Thoracic aorta (tissue), 2 donors: ENCODE measurements at regions not wholly inside any gene's neighbourhood (a gene's known extent, or its start where the extent isn't known, plus 50 kb on each side); places are given as distances from the start of the nearest gene placed in this dataset.

ENCODE experiments used
- ATAC-seq: fragments of 150-250 bp; one replicate; pipeline ENCODE4 v1.8.0; 2017; ENCODE audit warnings: low read depth; ENCODE audit not compliant: insufficient number of reproducible peaks, low FRiP score
- DNase-seq: peaks from one replicate; pipeline ENCODE4 v3.0.0-alpha.2; 2020; ENCODE audit warnings: low spot score
- H3K27ac ChIP-seq, 2 donors: fragments of 200-600 bp; sonication (generic); 1 replicate in 1 of 2; 2 replicates in 1 of 2; pipeline ENCODE4 v1.5.1; 2016; ENCODE audit warnings: mild to moderate bottlenecking in 2 of 2, moderate library complexity in 2 of 2
- H3K27me3 ChIP-seq: fragments of 200-600 bp; sonication (generic); replicated peaks from 2 replicates; pipeline ENCODE4 v1.6.0; 2016; ENCODE audit warnings: mild to moderate bottlenecking; ENCODE audit not compliant: insufficient read depth
- H3K36me3 ChIP-seq: fragments of 200-600 bp; sonication (generic); one replicate; pipeline ENCODE4 v1.5.1; 2016
- H3K4me1 ChIP-seq, 2 donors: fragments of 200-600 bp; sonication (generic); 1 replicate in 1 of 2; 2 replicates in 1 of 2; pipeline versions ENCODE4 v1.5.1 to v1.6.0; 2016; ENCODE audit warnings: low read depth in 2 of 2, mild to moderate bottlenecking in 1 of 2; ENCODE audit not compliant: control insufficient read depth in 1 of 2
- H3K4me3 ChIP-seq: fragments of 200-600 bp; sonication (generic); 2 replicates; pipeline ENCODE4 v1.5.1; 2016; ENCODE audit warnings: mild to moderate bottlenecking
- H3K9me3 ChIP-seq: fragments of 200-600 bp; sonication (generic); 2 replicates; pipeline ENCODE4 v1.5.1; 2016
- CTCF ChIP-seq: fragments of 200-600 bp; sonication (generic); IDR thresholded peaks from one replicate; pipeline ENCODE4 v1.5.1; 2019; ENCODE audit warnings: antibody characterized with exemption

- no peak for ATAC-seq
- H3K4me1 ChIP-seq, result no peaks in the 10 kb centered on the region
Observed at GRCh38 chr4:110945600-110945999, 322.7 kb upstream of the PITX2 start.

DNA sequence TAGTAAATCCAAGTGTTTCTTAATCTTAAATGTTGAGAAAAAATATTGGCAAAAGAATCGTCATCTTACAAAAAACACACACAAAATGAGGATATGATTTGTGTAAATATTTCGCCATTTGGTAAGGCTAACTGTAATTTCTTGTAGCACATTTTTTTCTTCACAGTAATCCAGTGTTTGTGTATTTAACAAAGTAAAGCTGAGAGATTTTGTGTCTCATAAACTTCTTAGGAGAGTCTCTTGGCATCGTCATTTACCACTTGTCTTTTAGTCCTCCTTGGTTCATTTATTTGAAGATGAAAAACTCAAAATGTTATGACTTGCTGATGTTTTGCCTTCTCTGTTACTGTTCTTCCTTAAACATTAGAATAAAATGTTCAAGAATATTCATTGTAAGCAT is 326.7 kb upstream of the PITX2 start:
- no peaks in the 10 kb centered on the region for H3K4me1 ChIP-seq
- H3K36me3 ChIP-seq, result no peaks in the 10 kb centered on the region
- no peak overlapping the region for H3K27ac ChIP-seq
- DNase-seq (no peak), ATAC-seq (no peak)
- H3K9me3 ChIP-seq, result no peaks in the 10 kb centered on the region
- TF ChIP-seq CTCF, result no peak
- no peaks in the 10 kb centered on the region for H3K27me3 ChIP-seq
- H3K4me3 ChIP-seq, result no peak overlapping the region

More at GRCh38 chr4:110945600-110945999, 322.7 kb upstream of the PITX2 start:
- no peak overlapping the region for H3K4me3 ChIP-seq
- TF ChIP-seq CTCF, result no peak
- no peaks in the 10 kb centered on the region for H3K27me3 ChIP-seq
- H3K36me3 ChIP-seq, result no peaks in the 10 kb centered on the region
- H3K27ac ChIP-seq, result no peak overlapping the region
- DNase-seq, result no peak
- no peaks in the 10 kb centered on the region for H3K9me3 ChIP-seq

DNA sequence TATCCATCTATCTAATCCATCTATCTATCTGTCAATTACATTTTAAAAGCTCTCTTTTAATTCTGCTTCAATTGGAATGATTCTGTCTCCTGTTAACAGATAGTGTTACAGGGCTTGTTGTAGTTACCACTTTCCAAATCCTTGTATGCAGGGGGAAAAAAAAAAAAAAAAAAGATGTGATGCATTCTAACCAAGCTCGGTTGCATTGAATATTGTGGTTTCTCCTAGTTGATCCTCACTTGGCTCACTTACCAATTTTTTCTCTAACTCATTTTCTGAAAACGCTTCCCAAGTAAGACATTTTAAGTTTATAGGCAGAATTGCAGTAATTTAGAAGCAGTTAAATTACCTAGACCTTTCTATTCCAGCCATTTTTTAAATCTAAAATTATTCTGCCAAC is 327.9 kb upstream of the PITX2 start:
- H3K4me3 ChIP-seq, result no peak overlapping the region
- H3K9me3 ChIP-seq, result no peaks in the 10 kb centered on the region
- no peaks in the 10 kb centered on the region for H3K36me3 ChIP-seq
- no peak overlapping the region for H3K27ac ChIP-seq
- H3K4me1 ChIP-seq, result no peaks in the 10 kb centered on the region
- DNase-seq, result no peak
- no peak for ATAC-seq
- no peaks in the 10 kb centered on the region for H3K27me3 ChIP-seq
- TF ChIP-seq CTCF, result no peak

- DNase-seq, result no peak
- Histone ChIP-seq H3K4me3 (no peak overlapping the region), H3K9me3 (no peaks in the 10 kb centered on the region), H3K36me3 (no peaks in the 10 kb centered on the region), H3K4me1 (no peaks in the 10 kb centered on the region), H3K27me3 (no peaks in the 10 kb centered on the region), H3K27ac (no peak overlapping the region)
- ATAC-seq, result no peak
- TF ChIP-seq CTCF, result no peak
Observed at GRCh38 chr4:110953191-110953590, 330.3 kb upstream of the PITX2 start.

DNA sequence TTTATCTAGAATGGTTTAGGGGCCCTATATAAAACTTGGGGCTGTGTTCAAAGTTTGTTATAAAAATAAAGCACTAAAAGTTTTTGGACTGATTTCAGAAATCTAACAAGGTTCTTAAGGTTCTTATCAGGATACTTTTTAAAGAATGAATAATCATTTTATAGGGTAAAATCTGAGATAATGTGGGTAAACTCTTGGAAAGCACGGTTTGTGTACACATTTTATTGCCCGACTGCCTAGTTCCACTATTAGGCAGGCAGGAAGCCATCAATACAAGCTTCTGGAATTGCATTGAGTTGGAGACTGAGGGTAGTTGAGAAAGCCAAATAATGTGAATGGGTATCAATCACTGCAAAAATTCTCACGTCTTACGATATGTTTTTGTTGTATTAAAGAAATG is 331.0 kb upstream of the PITX2 start:
- no peak for DNase-seq
- TF ChIP-seq CTCF, result no peak
- Histone ChIP-seq H3K36me3 (no peaks in the 10 kb centered on the region), H3K4me3 (no peak overlapping the region), H3K4me1 (no peaks in the 10 kb centered on the region), H3K27me3 (no peaks in the 10 kb centered on the region), H3K27ac (no peak overlapping the region), H3K9me3 (no peaks in the 10 kb centered on the region)
- no peak for ATAC-seq
